Activated CD4-positive, alpha-beta T cell treated with anti-CD3 and anti-CD28 coated beads, Interleukin-2, amount 10 ng/mL, durations not matched to agents 7 days and 5 days (primary cell): ENCODE measurements at regions not wholly inside any gene's neighbourhood (a gene's known extent, or its start where the extent isn't known, plus 50 kb on each side); places are given as distances from the start of the nearest gene placed in this dataset.
"Not testable (repeated sequence)": the region's sequence is repeated elsewhere in the genome, so short reads cannot be mapped to it uniquely, and the experiment has no call there.

ENCODE experiments used
- CTCF ChIA-PET: fragments of 350-600 bp; sonication (Branson Sonifier 250); formaldehyde crosslinking; loops from one replicate; lab custom pipeline; 2021; ENCODE audit warnings: antibody characterized with exemption; lab: Charles Lee
- POLR2A ChIA-PET: fragments of 350-600 bp; sonication (Branson Sonifier 250); formaldehyde crosslinking; loops from one replicate; lab custom pipeline; 2021; ENCODE audit warnings: antibody characterized with exemption; lab: Charles Lee
- DNase-seq: peaks from one replicate; pipeline ENCODE4 v3.0.0-alpha.2; 2020
- H3K27ac Mint-ChIP-seq: one replicate; pipeline ENCODE4 v1.8.0; 2021; ENCODE audit warnings: mild to moderate bottlenecking, moderate library complexity, mixed read lengths
- H3K27me3 Mint-ChIP-seq: one replicate; pipeline ENCODE4 v1.8.0; 2021; ENCODE audit warnings: mixed read lengths
- H3K36me3 Mint-ChIP-seq: one replicate; pipeline ENCODE4 v1.8.0; 2021; ENCODE audit warnings: low read depth, mixed read lengths
- H3K4me1 Mint-ChIP-seq: one replicate; pipeline ENCODE4 v1.8.0; 2021; ENCODE audit warnings: mixed read lengths
- H3K4me3 Mint-ChIP-seq: one replicate; pipeline ENCODE4 v1.8.0; 2021; ENCODE audit warnings: mild to moderate bottlenecking, moderate library complexity, mixed read lengths
- H3K9me3 Mint-ChIP-seq: one replicate; pipeline ENCODE4 v1.8.0; 2021; ENCODE audit warnings: mixed read lengths

DNA sequence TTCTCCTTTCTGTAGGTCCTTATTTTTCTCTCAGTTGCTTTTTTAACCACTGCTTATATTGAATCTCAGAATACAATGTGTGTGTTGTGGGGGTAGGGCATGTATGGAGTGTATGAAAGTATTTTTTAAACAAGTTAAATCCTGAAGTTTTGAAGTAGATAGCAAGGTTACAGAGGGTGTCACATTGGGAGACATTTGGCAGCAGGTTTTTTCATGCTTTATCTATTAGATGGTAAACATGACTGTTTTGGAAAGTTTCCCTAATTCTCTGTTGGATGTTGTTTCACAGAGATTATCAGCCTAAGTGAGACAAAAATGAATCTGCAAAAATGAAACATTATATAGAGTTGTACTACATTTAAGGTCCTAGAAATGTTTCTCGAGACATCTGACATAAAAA lies 190.6 kb upstream of the ARPP21 start:
- H3K4me1 Mint-ChIP-seq, result no peaks in the 10 kb centered on the region
- no peak overlapping the region for H3K4me3 Mint-ChIP-seq
- CTCF ChIA-PET, result no interaction called here
- POLR2A ChIA-PET, result no interaction called here
- no peaks in the 10 kb centered on the region for H3K27me3 Mint-ChIP-seq
- no peak overlapping the region for H3K27ac Mint-ChIP-seq
- H3K36me3 Mint-ChIP-seq, result no peaks in the 10 kb centered on the region
- peaks cover 6% of the 10 kb centered on the region for H3K9me3 Mint-ChIP-seq
- DNase-seq, result no peak

DNA sequence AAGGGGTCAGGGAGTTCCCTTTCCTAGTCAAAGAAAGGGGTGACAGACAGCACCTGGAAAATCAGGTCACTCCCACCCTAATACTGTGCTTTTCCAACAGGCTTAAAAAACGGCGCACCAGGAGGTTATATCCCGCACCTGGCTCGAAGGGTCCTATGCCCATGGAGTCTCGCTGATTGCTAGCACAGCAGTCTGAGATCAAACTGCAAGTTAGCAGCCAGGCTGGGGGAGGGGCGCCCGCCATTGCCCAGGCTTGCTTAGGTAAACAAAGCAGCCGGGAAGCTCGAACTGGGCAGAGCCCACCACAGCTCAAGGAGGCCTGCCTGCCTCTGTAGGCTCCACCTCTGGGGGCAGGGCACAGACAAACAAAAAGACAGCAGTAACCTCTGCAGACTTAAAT lies 184.5 kb upstream of the ARPP21 start:
- H3K4me1 Mint-ChIP-seq, CTCF ChIA-PET, DNase-seq, H3K4me3 Mint-ChIP-seq, H3K27ac Mint-ChIP-seq, POLR2A ChIA-PET, H3K27me3 Mint-ChIP-seq, H3K36me3 Mint-ChIP-seq: not testable (repeated sequence)
- H3K9me3 Mint-ChIP-seq, result peaks cover 14% of the 10 kb centered on the region

DNA sequence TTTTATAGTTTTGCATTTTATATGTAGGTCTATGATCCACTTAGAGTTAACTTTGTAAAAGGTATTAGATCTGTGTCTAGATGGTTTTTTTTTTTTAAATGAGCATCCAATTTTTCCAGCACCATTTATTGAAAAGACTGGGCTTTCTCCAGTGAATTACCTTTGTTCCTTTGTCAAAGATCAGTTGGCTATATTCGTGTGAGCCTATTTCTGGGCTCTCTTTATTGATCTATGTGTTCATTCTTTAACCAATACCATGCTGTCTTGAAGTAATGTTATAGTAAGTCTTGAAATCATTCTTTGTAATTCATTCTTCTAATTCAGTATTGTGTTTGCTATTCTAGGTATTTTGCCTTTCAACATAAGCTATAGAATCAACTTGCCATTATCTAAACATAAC lies 165.4 kb upstream of the ARPP21 start:
- Mint-ChIP-seq H3K4me3 (no peak overlapping the region), H3K27ac (no peak overlapping the region), H3K9me3 (peaks cover 4% of the 10 kb centered on the region), H3K27me3 (no peaks in the 10 kb centered on the region), H3K4me1 (no peaks in the 10 kb centered on the region), H3K36me3 (no peaks in the 10 kb centered on the region)
- DNase-seq, result no peak
- ChIA-PET CTCF (no interaction called here), POLR2A (no interaction called here)

- H3K9me3 Mint-ChIP-seq, POLR2A ChIA-PET, H3K4me3 Mint-ChIP-seq, H3K27ac Mint-ChIP-seq, DNase-seq, CTCF ChIA-PET, H3K4me1 Mint-ChIP-seq, H3K36me3 Mint-ChIP-seq, H3K27me3 Mint-ChIP-seq: not testable (repeated sequence)
Observed at GRCh38 chr3:35482566-35482965, 156.8 kb upstream of the ARPP21 start.

DNA sequence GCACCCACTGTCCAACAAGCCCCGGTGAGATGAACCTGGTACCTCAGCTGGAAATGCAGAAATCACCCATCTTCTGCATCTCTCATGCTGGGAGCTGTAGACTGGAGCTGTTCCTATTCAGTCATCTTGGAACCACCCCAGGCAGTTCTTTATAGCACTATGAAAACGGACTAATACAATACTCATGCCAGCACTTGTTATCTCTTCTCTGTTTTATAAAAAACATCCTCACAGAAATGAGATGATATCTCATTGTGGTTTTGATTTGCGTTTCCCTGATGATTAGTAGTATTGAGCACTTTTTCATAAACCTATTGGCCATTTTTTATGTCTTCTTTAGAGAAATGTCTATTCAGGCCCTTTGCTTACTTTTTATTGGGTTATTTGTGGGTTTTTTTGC lies 156.2 kb upstream of the ARPP21 start:
- Mint-ChIP-seq H3K27me3 (no peaks in the 10 kb centered on the region), H3K36me3 (no peaks in the 10 kb centered on the region), H3K4me3 (no peak overlapping the region), H3K27ac (no peak overlapping the region), H3K4me1 (no peaks in the 10 kb centered on the region), H3K9me3 (no peaks in the 10 kb centered on the region)
- CTCF ChIA-PET, result no interaction called here
- DNase-seq, result no peak
- POLR2A ChIA-PET, result no interaction called here

GRCh38 chr3:35484929-35485530 lies 154.3 kb upstream of the ARPP21 start:
- Mint-ChIP-seq H3K27ac (no peak overlapping the region), H3K4me1 (no peaks in the 10 kb centered on the region)
- CTCF ChIA-PET, result no interaction called here

DNA sequence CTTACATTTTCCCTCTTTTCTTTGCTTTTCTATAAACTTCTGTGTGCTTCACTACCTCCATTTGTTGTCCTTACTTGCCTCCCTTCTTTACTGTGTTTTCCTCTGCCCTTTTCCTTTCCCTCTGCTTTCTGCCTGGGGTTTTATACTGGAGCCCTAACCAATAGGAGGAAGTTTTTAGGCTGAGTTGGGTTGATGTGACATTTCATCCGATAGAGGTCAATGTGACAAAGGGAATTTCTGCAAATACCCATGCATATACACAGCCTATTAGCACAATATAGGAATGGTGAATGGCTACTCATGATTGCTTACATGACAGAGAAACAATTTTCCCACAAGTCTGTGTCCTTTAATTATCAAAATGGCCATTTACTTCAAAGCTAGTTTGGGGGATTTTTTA lies 153.0 kb upstream of the ARPP21 start:
- Mint-ChIP-seq H3K27me3 (no peaks in the 10 kb centered on the region), H3K4me3 (no peak overlapping the region), H3K27ac (no peak overlapping the region), H3K4me1 (no peaks in the 10 kb centered on the region), H3K36me3 (no peaks in the 10 kb centered on the region), H3K9me3 (no peaks in the 10 kb centered on the region)
- DNase-seq, result no peak
- ChIA-PET POLR2A (no interaction called here), CTCF (no interaction called here)

More at GRCh38 chr3:35484929-35485530, 154.3 kb upstream of the ARPP21 start:
- Mint-ChIP-seq H3K36me3 (no peaks in the 10 kb centered on the region), H3K4me3 (no peak overlapping the region), H3K9me3 (no peaks in the 10 kb centered on the region), H3K27me3 (no peaks in the 10 kb centered on the region)
- POLR2A ChIA-PET, result no interaction called here
- DNase-seq, result no peak

DNA sequence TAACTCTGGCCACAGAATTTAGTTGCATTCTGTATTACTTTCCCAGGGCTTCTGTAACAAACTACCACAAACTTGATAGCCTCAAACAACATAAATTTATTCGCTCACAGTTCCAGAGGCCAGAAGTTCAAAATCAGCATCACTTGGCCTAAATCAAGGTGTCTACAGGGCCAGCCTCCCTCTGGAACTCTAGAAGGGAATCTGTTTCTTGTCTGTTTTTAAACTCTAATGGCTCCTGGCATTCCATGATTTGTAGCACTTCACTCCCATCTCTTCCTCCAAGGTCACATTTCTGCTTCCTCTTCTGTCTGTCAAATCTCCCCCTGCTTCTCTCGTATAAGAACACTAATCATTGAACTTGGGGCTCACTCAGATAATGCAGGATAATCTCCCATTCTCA lies 151.9 kb upstream of the ARPP21 start:
- no peak overlapping the region for H3K4me3 Mint-ChIP-seq
- no peaks in the 10 kb centered on the region for H3K9me3 Mint-ChIP-seq
- no peaks in the 10 kb centered on the region for H3K4me1 Mint-ChIP-seq
- no peak overlapping the region for H3K27ac Mint-ChIP-seq
- no peaks in the 10 kb centered on the region for H3K27me3 Mint-ChIP-seq
- H3K36me3 Mint-ChIP-seq, result no peaks in the 10 kb centered on the region
- no peak for DNase-seq
- POLR2A ChIA-PET, result no interaction called here
- CTCF ChIA-PET, result no interaction called here

DNA sequence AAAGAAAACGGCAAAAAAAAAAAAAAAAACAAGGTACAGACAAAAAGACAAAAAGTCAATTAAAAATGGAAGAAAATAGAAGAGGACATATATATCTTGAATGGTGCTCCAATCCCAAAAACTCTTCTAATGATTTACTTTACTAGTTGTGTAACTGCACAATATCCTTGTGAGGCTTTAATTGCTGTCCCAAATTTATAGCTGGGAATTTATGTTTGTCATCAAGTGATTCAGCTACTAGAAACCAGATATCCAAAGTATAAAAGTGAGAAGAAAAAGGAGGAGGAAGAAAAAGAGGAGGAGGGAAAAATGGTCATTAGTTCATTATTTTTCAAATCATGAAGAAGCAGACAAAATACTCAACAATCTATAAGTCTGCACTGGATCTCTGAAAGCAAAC lies 150.8 kb upstream of the ARPP21 start:
- no peak overlapping the region for H3K4me3 Mint-ChIP-seq
- POLR2A ChIA-PET, result no interaction called here
- no peak for DNase-seq
- H3K9me3 Mint-ChIP-seq, result no peaks in the 10 kb centered on the region
- no peaks in the 10 kb centered on the region for H3K4me1 Mint-ChIP-seq
- CTCF ChIA-PET, result no interaction called here
- no peaks in the 10 kb centered on the region for H3K36me3 Mint-ChIP-seq
- H3K27me3 Mint-ChIP-seq, result no peaks in the 10 kb centered on the region
- no peak overlapping the region for H3K27ac Mint-ChIP-seq

DNA sequence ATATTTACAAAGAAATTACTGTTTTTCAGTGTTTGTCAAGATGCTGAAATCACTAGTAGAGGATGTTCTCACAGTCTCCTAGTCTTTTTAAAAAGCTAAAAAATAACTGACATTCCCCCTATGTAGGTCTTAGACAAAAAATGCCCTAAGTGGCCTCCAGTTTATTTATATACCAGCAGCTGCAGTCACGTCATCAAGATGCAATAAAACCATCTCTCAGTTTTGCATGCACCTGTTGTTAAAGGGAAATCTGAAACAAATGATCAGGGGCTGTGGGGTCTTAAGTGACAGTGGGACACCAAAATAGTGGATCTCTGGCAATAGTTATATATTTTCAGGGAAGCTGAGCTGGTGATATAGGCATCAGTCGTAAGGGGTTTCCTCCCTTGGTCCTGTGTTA lies 146.5 kb upstream of the ARPP21 start:
- Mint-ChIP-seq H3K27ac (no peak overlapping the region), H3K9me3 (no peaks in the 10 kb centered on the region), H3K4me3 (no peak overlapping the region), H3K36me3 (no peaks in the 10 kb centered on the region), H3K27me3 (no peaks in the 10 kb centered on the region), H3K4me1 (no peaks in the 10 kb centered on the region)
- ChIA-PET CTCF (no interaction called here), POLR2A (no interaction called here)
- DNase-seq, result no peak

DNA sequence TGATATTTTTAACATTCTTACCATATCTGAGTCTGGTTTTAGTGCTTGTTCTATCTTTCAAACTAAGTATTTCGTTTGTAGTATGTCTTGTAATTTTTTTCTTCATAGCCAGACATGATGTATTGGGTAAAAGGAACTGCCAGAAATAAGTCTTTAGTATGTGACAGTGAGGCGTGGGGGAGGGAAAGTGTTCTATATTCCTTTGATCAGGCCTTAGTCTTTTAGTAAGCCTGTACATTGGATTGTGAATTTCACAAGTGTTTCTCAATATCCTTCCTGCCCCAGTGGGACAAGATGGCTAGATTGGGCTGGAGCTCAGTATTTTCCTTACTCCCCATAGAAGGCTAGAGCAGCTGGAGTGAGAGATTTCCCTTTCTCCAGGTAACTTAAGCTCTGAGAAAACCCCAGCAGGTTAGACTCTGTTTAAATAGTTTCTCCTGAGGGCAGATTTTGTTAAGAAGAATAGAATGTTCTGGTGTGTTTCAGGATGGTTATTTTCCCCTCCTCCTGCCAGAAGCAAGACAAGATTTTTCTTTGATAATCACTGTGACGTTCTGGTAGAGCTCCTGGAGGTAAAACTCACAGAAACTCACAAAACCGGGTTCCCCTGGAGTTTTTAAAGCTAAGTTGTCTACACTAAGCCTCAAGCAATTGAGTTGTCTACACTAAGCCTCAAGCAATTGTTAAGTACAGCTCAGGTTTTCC lies 140.7 kb upstream of the ARPP21 start:
- Mint-ChIP-seq H3K27me3 (no peaks in the 10 kb centered on the region), H3K27ac (no peak overlapping the region), H3K9me3 (no peaks in the 10 kb centered on the region), H3K36me3 (no peaks in the 10 kb centered on the region), H3K4me3 (no peak overlapping the region), H3K4me1 (no peaks in the 10 kb centered on the region)
- no peak for DNase-seq
- ChIA-PET POLR2A (no interaction called here), CTCF (no interaction called here)

- CTCF ChIA-PET, result no interaction called here
- H3K36me3 Mint-ChIP-seq, result no peaks in the 10 kb centered on the region
- no peak overlapping the region for H3K27ac Mint-ChIP-seq
Observed at GRCh38 chr3:35500641-35501350, 138.5 kb upstream of the ARPP21 start.

GRCh38 chr3:35502699-35503098 lies 136.6 kb upstream of the ARPP21 start:
- Mint-ChIP-seq H3K27ac (no peak overlapping the region), H3K4me3 (no peak overlapping the region), H3K4me1 (no peaks in the 10 kb centered on the region), H3K9me3 (no peaks in the 10 kb centered on the region), H3K36me3 (no peaks in the 10 kb centered on the region), H3K27me3 (no peaks in the 10 kb centered on the region)
- ChIA-PET POLR2A (no interaction called here), CTCF (no interaction called here)
- DNase-seq, result no peak

More at GRCh38 chr3:35500641-35501350, 138.5 kb upstream of the ARPP21 start:
- DNase-seq, result no peak
- H3K9me3 Mint-ChIP-seq, result no peaks in the 10 kb centered on the region
- no peaks in the 10 kb centered on the region for H3K27me3 Mint-ChIP-seq
- POLR2A ChIA-PET, result no interaction called here
- no peaks in the 10 kb centered on the region for H3K4me1 Mint-ChIP-seq
- no peak overlapping the region for H3K4me3 Mint-ChIP-seq
